Type B pancreatic cell (in vitro differentiated cells): ENCODE measurements at regions not wholly inside any gene's neighbourhood (a gene's known extent, or its start where the extent isn't known, plus 50 kb on each side); places are given as distances from the start of the nearest gene placed in this dataset.

Source experiments
- DNase-seq: peaks from one replicate; pipeline ENCODE4 v3.0.0; 2021; ENCODE audit warnings: mixed read lengths; ENCODE audit not compliant: unreplicated experiment; ENCODE audit errors: extremely low spot score
- H3K27ac Mint-ChIP-seq: 2 replicates; pipeline ENCODE4 v1.8.0; 2021; ENCODE audit warnings: mild to moderate bottlenecking, mixed read lengths
- H3K27me3 Mint-ChIP-seq: 2 replicates; pipeline ENCODE4 v1.8.0; 2021; ENCODE audit warnings: mixed read lengths
- H3K36me3 Mint-ChIP-seq: 2 replicates; pipeline ENCODE4 v1.8.0; 2021; ENCODE audit warnings: mixed read lengths
- H3K4me1 Mint-ChIP-seq: one replicate; pipeline ENCODE4 v1.8.0; 2021; ENCODE audit warnings: mixed read lengths; ENCODE audit not compliant: unreplicated experiment
- H3K4me3 Mint-ChIP-seq: 2 replicates; pipeline ENCODE4 v1.8.0; 2021; ENCODE audit warnings: mild to moderate bottlenecking, mixed read lengths
- H3K9me3 Mint-ChIP-seq: 2 replicates; pipeline ENCODE4 v1.8.0; 2021; ENCODE audit warnings: mixed read lengths
- CTCF ChIP-seq: fragments of 200-600 bp; sonication (generic); conservative IDR thresholded peaks from 2 replicates; pipeline ENCODE4 v1.5.0; 2021; ENCODE audit warnings: antibody characterized with exemption, mild to moderate bottlenecking

GRCh38 chr1:81671038-81671437 is 129.7 kb upstream of the ADGRL2 start:
- Mint-ChIP-seq H3K27ac (no peak overlapping the region), H3K27me3 (no peaks in the 10 kb centered on the region), H3K9me3 (no peaks in the 10 kb centered on the region), H3K4me3 (no peak overlapping the region), H3K36me3 (no peaks in the 10 kb centered on the region), H3K4me1 (peaks cover 10% of the 10 kb centered on the region)
- TF ChIP-seq CTCF, result no peak
- DNase-seq, result no peak

GRCh38 chr1:81670286-81670685 is 130.4 kb upstream of the ADGRL2 start:
- no peaks in the 10 kb centered on the region for H3K27me3 Mint-ChIP-seq
- peak overlapping the region; percentile 9 for H3K27ac Mint-ChIP-seq
- TF ChIP-seq CTCF, result no peak

GRCh38 chr1:81666586-81666985 is 134.1 kb upstream of the ADGRL2 start:
- Mint-ChIP-seq H3K27ac (no peak overlapping the region), H3K36me3 (no peaks in the 10 kb centered on the region), H3K4me1 (peaks cover 9% of the 10 kb centered on the region), H3K27me3 (no peaks in the 10 kb centered on the region), H3K4me3 (no peak overlapping the region), H3K9me3 (no peaks in the 10 kb centered on the region)
- TF ChIP-seq CTCF, result no peak
- DNase-seq, result no peak

More at GRCh38 chr1:81670286-81670685, 130.4 kb upstream of the ADGRL2 start:
- Mint-ChIP-seq H3K4me3 (no peak overlapping the region), H3K36me3 (no peaks in the 10 kb centered on the region), H3K9me3 (no peaks in the 10 kb centered on the region), H3K4me1 (peaks cover 10% of the 10 kb centered on the region)
- DNase-seq, result no peak

GRCh38 chr1:81664341-81664740 is 136.4 kb upstream of the ADGRL2 start:
- peaks cover 5% of the 10 kb centered on the region for H3K9me3 Mint-ChIP-seq
- peaks cover 10% of the 10 kb centered on the region for H3K4me1 Mint-ChIP-seq
- no peak for TF ChIP-seq CTCF
- no peak overlapping the region for H3K4me3 Mint-ChIP-seq
- no peak overlapping the region for H3K27ac Mint-ChIP-seq
- no peak for DNase-seq
- no peaks in the 10 kb centered on the region for H3K27me3 Mint-ChIP-seq
- H3K36me3 Mint-ChIP-seq, result no peaks in the 10 kb centered on the region

GRCh38 chr1:81662913-81663526 is 137.7 kb upstream of the ADGRL2 start:
- H3K4me3 Mint-ChIP-seq, result no peak overlapping the region
- H3K27me3 Mint-ChIP-seq, result no peaks in the 10 kb centered on the region
- peaks cover 10% of the 10 kb centered on the region for H3K4me1 Mint-ChIP-seq
- H3K36me3 Mint-ChIP-seq, result no peaks in the 10 kb centered on the region
- H3K9me3 Mint-ChIP-seq, result peaks cover 5% of the 10 kb centered on the region
- no peak overlapping the region for H3K27ac Mint-ChIP-seq
- DNase-seq, result no peak
- TF ChIP-seq CTCF, result no peak

GRCh38 chr1:81660286-81660685 is 140.4 kb upstream of the ADGRL2 start:
- Mint-ChIP-seq H3K4me3 (no peak overlapping the region), H3K27ac (peak overlapping the region; percentile 10), H3K36me3 (no peaks in the 10 kb centered on the region), H3K4me1 (peaks cover 10% of the 10 kb centered on the region), H3K9me3 (peaks cover 11% of the 10 kb centered on the region), H3K27me3 (no peaks in the 10 kb centered on the region)
- DNase-seq, result no peak
- TF ChIP-seq CTCF, result no peak
